A549 (cell line): ENCODE measurements at regions not wholly inside any gene's neighbourhood (a gene's known extent, or its start where the extent isn't known, plus 50 kb on each side); places are given as distances from the start of the nearest gene placed in this dataset.

ENCODE experiments used
- ATAC-seq, 2 experiments: fragments of 200-7000 bp in 1 of 2; fragments of >200 bp in 1 of 2; cut with Nextera tagmentation in 1 of 2; cut with Tn5 transposase in 1 of 2; 3 replicates each; pipeline versions ENCODE4 v1.8.0 to v1.9.1; 2018 to 2020; ENCODE audit warnings: mild to moderate bottlenecking in 1 of 2, moderate library complexity in 1 of 2
- CTCF ChIA-PET: fragments of 300-600 bp; sonication (Branson Sonifier 250); formaldehyde crosslinking; extraction: SDS; loops from one replicate; lab custom pipeline; 2021; ENCODE audit warnings: antibody characterized with exemption, inconsistent platforms; lab: Yijun Ruan, JAX
- POLR2A ChIA-PET: fragments of 350-600 bp; formaldehyde crosslinking; extraction: SDS; loops from one replicate; lab custom pipeline; 2021; ENCODE audit warnings: antibody characterized with exemption, inconsistent platforms; lab: Yijun Ruan, JAX
- DNase-seq, 2 experiments: peaks; one replicate each; pipeline versions ENCODE4 v3.0.0 to v3.0.0-alpha.2; 2011 to 2016; ENCODE audit warnings: low read depth in 1 of 2, low spot score in 1 of 2
- FAIRE-seq: peaks from 2 replicates; lab custom pipeline; 2011; peaks lifted over from hg19 to GRCh38; lab: Jason Lieb, UNC
- H3K27ac ChIP-seq, 2 experiments: fragments of >200 bp; sonication (Bioruptor Twin); formaldehyde crosslinking; 3 replicates each; pipeline ENCODE4 v1.5.1; 2016 to 2017
- H3K4me1 ChIP-seq: fragments of >200 bp; sonication (Bioruptor Twin); formaldehyde crosslinking; 3 replicates; pipeline ENCODE4 v1.6.1; 2016
- H3K4me2 ChIP-seq: fragments of >200 bp; sonication (Bioruptor Twin); formaldehyde crosslinking; 3 replicates; pipeline ENCODE4 v1.6.1; 2016
- H3K4me3 ChIP-seq: fragments of >200 bp; sonication (Bioruptor Twin); formaldehyde crosslinking; 3 replicates; pipeline ENCODE4 v1.5.1; 2016
- H3K9me3 ChIP-seq: fragments of >200 bp; sonication (Bioruptor Twin); formaldehyde crosslinking; 3 replicates; pipeline ENCODE4 v1.6.1; 2016
- BCL3 ChIP-seq: fragments of >200 bp; sonication (Bioruptor Twin); formaldehyde crosslinking; IDR thresholded peaks from 3 replicates; pipeline ENCODE4 v1.6.1; 2016
- CHD4 ChIP-seq: fragments of 200-600 bp; sonication (generic); IDR thresholded peaks from 2 replicates; pipeline ENCODE4 v1.6.1; 2016; ENCODE audit warnings: antibody characterized with exemption, mild to moderate bottlenecking, borderline replicate concordance
- CTCF ChIP-seq: fragments of >200 bp; sonication (Bioruptor Twin); formaldehyde crosslinking; IDR thresholded peaks from 3 replicates; pipeline ENCODE4 v1.5.1; 2016
- EHMT2 ChIP-seq: fragments of 200-600 bp; sonication (generic); IDR thresholded peaks from 2 replicates; pipeline ENCODE4 v1.6.1; 2016; ENCODE audit warnings: antibody characterized with exemption, low read depth, mild to moderate bottlenecking, moderate library complexity
- FOSL2 ChIP-seq, 2 experiments: fragments of 450-650 bp in 1 of 2; fragments of >200 bp in 1 of 2; sonication (Bioruptor Twin) in 1 of 2; formaldehyde crosslinking; IDR thresholded peaks; 2 replicates each; pipeline versions ENCODE4 v1.5.0 to v1.6.1; 2016 to 2020; ENCODE audit warnings: mild to moderate bottlenecking in 1 of 2, moderate library complexity in 1 of 2
- FOXS1 ChIP-seq: fragments of 250-450 bp; sonication (Bioruptor Pico); IDR thresholded peaks from 2 replicates; pipeline ENCODE4 v1.5.0; 2020; ENCODE audit warnings: mild to moderate bottlenecking, moderate library complexity
- GATA3 ChIP-seq: IDR thresholded peaks from 2 replicates; pipeline ENCODE4 v1.6.1; 2012; ENCODE audit warnings: borderline replicate concordance
- HDAC2 ChIP-seq: fragments of 200-600 bp; sonication (generic); IDR thresholded peaks from 2 replicates; pipeline ENCODE4 v1.6.1; 2016
- HES2 ChIP-seq: fragments of >200 bp; sonication (Bioruptor Twin); formaldehyde crosslinking; IDR thresholded peaks from 2 replicates; pipeline ENCODE4 v1.6.1; 2016
- HEYL ChIP-seq: fragments of 250-450 bp; sonication (Bioruptor Pico); IDR thresholded peaks from 2 replicates; pipeline ENCODE4 v1.8.0; 2021; ENCODE audit warnings: mild to moderate bottlenecking, moderate library complexity
- HOXA7 ChIP-seq: fragments of 250-450 bp; sonication (Bioruptor Pico); IDR thresholded peaks from 2 replicates; pipeline ENCODE4 v1.5.0; 2020; ENCODE audit warnings: mild to moderate bottlenecking, moderate library complexity
- HOXB13 ChIP-seq: fragments of 250-450 bp; sonication (Bioruptor Pico); IDR thresholded peaks from 2 replicates; pipeline ENCODE4 v1.5.0; 2020; ENCODE audit warnings: low read depth, mild to moderate bottlenecking, moderate library complexity
- HOXB5 ChIP-seq: fragments of 250-450 bp; sonication (Bioruptor Pico); IDR thresholded peaks from 2 replicates; pipeline ENCODE4 v1.5.0; 2020; ENCODE audit warnings: mild to moderate bottlenecking, moderate library complexity
- MAX ChIP-seq: IDR thresholded peaks from 2 replicates; pipeline ENCODE4 v1.6.1; 2012
- MAZ ChIP-seq: fragments of 150-350 bp; IDR thresholded peaks from 2 replicates; pipeline ENCODE4 v1.6.1; 2014; ENCODE audit warnings: antibody characterized with exemption, low read depth, low read length, borderline replicate concordance
- NFE2L2 ChIP-seq: fragments of 150-350 bp; conservative IDR thresholded peaks from 2 replicates; pipeline ENCODE4 v1.6.1; 2014; ENCODE audit warnings: low read length
- RAD21 ChIP-seq, 2 experiments: fragments of >200 bp in 1 of 2; sonication (Bioruptor Twin) in 1 of 2; formaldehyde crosslinking in 1 of 2; IDR thresholded peaks in 1 of 2; conservative IDR thresholded peaks in 1 of 2; 2 replicates in 1 of 2; 3 replicates in 1 of 2; pipeline ENCODE4 v1.6.1; 2012 to 2018; ENCODE audit warnings: inconsistent platforms in 1 of 2
- REST ChIP-seq: fragments of 200-600 bp; sonication (generic); IDR thresholded peaks from 2 replicates; pipeline ENCODE4 v1.6.1; 2016; ENCODE audit warnings: antibody characterized with exemption, mild to moderate bottlenecking, moderate library complexity
- RFX5 ChIP-seq: fragments of 450-650 bp; IDR thresholded peaks from 2 replicates; pipeline ENCODE4 v1.7.1; 2014; ENCODE audit warnings: antibody characterized with exemption, mild to moderate bottlenecking, moderate library complexity
- SMC3 ChIP-seq: fragments of >200 bp; sonication (Bioruptor Twin); formaldehyde crosslinking; IDR thresholded peaks from 3 replicates; pipeline ENCODE4 v1.6.1; 2018; ENCODE audit warnings: inconsistent platforms
- SREBF2 ChIP-seq: fragments of 450-650 bp; IDR thresholded peaks from 2 replicates; pipeline ENCODE4 v1.6.1; 2014; ENCODE audit warnings: mild to moderate bottlenecking, moderate library complexity
- TFCP2L1 ChIP-seq: fragments of 250-450 bp; sonication (Bioruptor Pico); IDR thresholded peaks from 2 replicates; pipeline ENCODE4 v1.5.0; 2021; ENCODE audit warnings: mild to moderate bottlenecking
- TP53 ChIP-seq: fragments of 250-450 bp; sonication (Bioruptor Pico); IDR thresholded peaks from 2 replicates; pipeline ENCODE4 v1.5.0; 2021; ENCODE audit warnings: mild to moderate bottlenecking, moderate library complexity
- WGBS: methylation state at CpG from one replicate; pipeline ENCODE4 v1.1.6; 2017; ENCODE audit errors: missing lambda C conversion rate; 5-methylcytosine and 5-hydroxymethylcytosine counted together
- TF ChIP-seq, protein P1 (sequence below): fragments of 250-450 bp; sonication (Bioruptor Pico); IDR thresholded peaks from 2 replicates; pipeline ENCODE4 v1.5.0; 2021; ENCODE audit warnings: mild to moderate bottlenecking, moderate library complexity, borderline replicate concordance

GRCh38 chr7:137167609-137168008, 175.9 kb downstream of the PTN start:
- Histone ChIP-seq H3K4me2 (no peak overlapping the region), H3K27ac (no peak overlapping the region), H3K4me3 (no peak overlapping the region), H3K9me3 (no peaks in the 10 kb centered on the region), H3K4me1 (no peaks in the 10 kb centered on the region)
- ATAC-seq (no peak), FAIRE-seq (no peak), DNase-seq (no peak)
- ChIA-PET POLR2A (no interaction called here), CTCF (interaction anchor here (0.5 kb wide), 1 partner anchor 1427 kb away, joined by 6 read pairs; no protein-coding TSS in a partner anchor)
- 16% methylated on average over 2 of the region's 2 CpGs for WGBS
- TF ChIP-seq, protein P1, sequence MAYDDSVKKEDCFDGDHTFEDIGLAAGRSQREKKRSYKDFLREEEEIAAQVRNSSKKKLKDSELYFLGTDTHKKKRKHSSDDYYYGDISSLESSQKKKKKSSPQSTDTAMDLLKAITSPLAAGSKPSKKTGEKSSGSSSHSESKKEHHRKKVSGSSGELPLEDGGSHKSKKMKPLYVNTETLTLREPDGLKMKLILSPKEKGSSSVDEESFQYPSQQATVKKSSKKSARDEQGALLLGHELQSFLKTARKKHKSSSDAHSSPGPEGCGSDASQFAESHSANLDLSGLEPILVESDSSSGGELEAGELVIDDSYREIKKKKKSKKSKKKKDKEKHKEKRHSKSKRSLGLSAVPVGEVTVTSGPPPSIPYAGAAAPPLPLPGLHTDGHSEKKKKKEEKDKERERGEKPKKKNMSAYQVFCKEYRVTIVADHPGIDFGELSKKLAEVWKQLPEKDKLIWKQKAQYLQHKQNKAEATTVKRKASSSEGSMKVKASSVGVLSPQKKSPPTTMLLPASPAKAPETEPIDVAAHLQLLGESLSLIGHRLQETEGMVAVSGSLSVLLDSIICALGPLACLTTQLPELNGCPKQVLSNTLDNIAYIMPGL (CRISPR knock-in tag), result no peak
- TF ChIP-seq MAZ (no peak), TP53 (CRISPR knock-in tag) (no peak), HEYL (no peak), GATA3 (no peak), NFE2L2 (no peak), EHMT2 (no peak), FOSL2 (IDR thresholded peaks at IDR 0.05) (no peak), FOSL2 (CRISPR knock-in tag; IDR thresholded peaks at IDR 0.05) (no peak), MAX (no peak), RFX5 (no peak), HES2 (no peak), RAD21 (conservative IDR thresholded peaks at IDR 0.05 in 1 of 2, IDR thresholded peaks at IDR 0.05 in 1 of 2) (no peak), FOXS1 (no peak), HOXB13 (no peak), SREBF2 (no peak), HDAC2 (no peak), TFCP2L1 (no peak), HOXA7 (CRISPR knock-in tag) (no peak), BCL3 (no peak)

DNA sequence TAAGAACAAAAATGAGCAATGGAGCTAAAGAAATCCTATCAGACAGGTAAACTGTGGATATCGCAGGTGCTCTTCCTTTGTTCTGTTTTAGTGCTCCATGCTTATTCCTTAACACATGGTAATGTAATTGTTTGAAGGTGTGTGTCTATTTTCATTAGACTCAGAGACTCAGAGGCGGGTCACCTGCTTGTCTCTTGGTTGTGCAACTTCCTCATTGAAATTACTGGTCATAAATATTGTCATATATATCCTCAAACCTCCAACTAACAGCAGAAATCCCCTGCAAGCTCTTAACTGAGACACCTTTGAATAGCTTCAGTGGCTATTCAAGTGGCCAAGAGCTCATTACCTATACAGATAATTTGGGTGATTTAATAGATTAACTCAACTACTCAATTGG, 177.2 kb downstream of the PTN start:
- no peak for TF ChIP-seq RAD21 (conservative IDR thresholded peaks at IDR 0.05 in 1 of 2, IDR thresholded peaks at IDR 0.05 in 1 of 2)
- TF ChIP-seq HOXB5 (CRISPR knock-in tag), result no peak
- no peak for TF ChIP-seq GATA3
- no peak for TF ChIP-seq REST
- no peak for TF ChIP-seq TFCP2L1
- no peak for TF ChIP-seq HOXA7 (CRISPR knock-in tag)
- no peak for TF ChIP-seq HDAC2
- no peak for TF ChIP-seq FOXS1
- TF ChIP-seq CTCF, result no peak
- TF ChIP-seq MAZ, result no peak
- no peak for TF ChIP-seq SMC3
- no peak for TF ChIP-seq CHD4
- WGBS, result 9% methylated on average over 2 of the region's 2 CpGs
- Histone ChIP-seq H3K4me2 (no peak overlapping the region), H3K4me1 (no peaks in the 10 kb centered on the region), H3K9me3 (no peaks in the 10 kb centered on the region), H3K27ac (no peak overlapping the region), H3K4me3 (no peak overlapping the region)
- ATAC-seq (no peak), FAIRE-seq (no peak), DNase-seq (no peak)
- POLR2A ChIA-PET, result no interaction called here
- CTCF ChIA-PET, result no interaction called here
